WTC11 (cell line): ENCODE measurements at regions not wholly inside any gene's neighbourhood (a gene's known extent, or its start where the extent isn't known, plus 50 kb on each side); places are given as distances from the start of the nearest gene placed in this dataset.

ENCODE experiments used
- ATAC-seq: fragments of 200-7000 bp; cut with Tn5 transposase; 2 replicates; pipeline ENCODE4 v1.10.0; 2021; ENCODE audit warnings: mild to moderate bottlenecking, moderate library complexity
- CTCF ChIA-PET: fragments of 300-600 bp; sonication (Branson Sonifier 250); formaldehyde crosslinking; loops from one replicate; lab custom pipeline; 2021; ENCODE audit warnings: antibody characterized with exemption; lab: Charles Lee
- POLR2A ChIA-PET: fragments of 350-600 bp; sonication (Branson Sonifier 250); formaldehyde crosslinking; loops from one replicate; lab custom pipeline; 2021; ENCODE audit warnings: antibody characterized with exemption; lab: Charles Lee
- DNase-seq: peaks from one replicate; pipeline ENCODE4 v3.0.0; 2021; ENCODE audit warnings: low spot score
- H3K27ac Mint-ChIP-seq: 2 replicates; pipeline ENCODE4 v1.8.0; 2021; ENCODE audit warnings: mixed read lengths
- H3K27me3 Mint-ChIP-seq: 2 replicates; pipeline ENCODE4 v1.8.0; 2021; ENCODE audit warnings: low read depth, mild to moderate bottlenecking, moderate library complexity, mixed read lengths
- H3K36me3 Mint-ChIP-seq: 2 replicates; pipeline ENCODE4 v1.8.0; 2021; ENCODE audit warnings: mixed read lengths
- H3K4me1 Mint-ChIP-seq: 2 replicates; pipeline ENCODE4 v1.8.0; 2022; ENCODE audit warnings: mixed read lengths
- H3K4me3 Mint-ChIP-seq: 2 replicates; pipeline ENCODE4 v1.8.0; 2021; ENCODE audit warnings: mild to moderate bottlenecking, moderate library complexity, mixed read lengths
- H3K9me3 Mint-ChIP-seq: 2 replicates; pipeline ENCODE4 v1.8.0; 2021; ENCODE audit warnings: mixed read lengths
- ATF3 ChIP-seq: sonication (generic); formaldehyde crosslinking; conservative IDR thresholded peaks from 2 replicates; pipeline ENCODE4 v1.8.1; 2022; ENCODE audit warnings: mild to moderate bottlenecking, missing genetic modification reagents
- CBFB ChIP-seq: sonication (generic); formaldehyde crosslinking; IDR thresholded peaks from 2 replicates; pipeline ENCODE4 v1.8.1; 2022; ENCODE audit warnings: mild to moderate bottlenecking, low read depth, missing genetic modification reagents
- CTCF ChIP-seq: fragments of 200-600 bp; IDR thresholded peaks from 2 replicates; pipeline ENCODE4 v1.8.0; 2022; ENCODE audit warnings: antibody characterized with exemption
- HMGA2 ChIP-seq: fragments of 250-450 bp; sonication (Bioruptor Pico); IDR thresholded peaks from 2 replicates; pipeline ENCODE4 v1.4.0; 2021; ENCODE audit warnings: mild to moderate bottlenecking, moderate library complexity
- JUN ChIP-seq: sonication (generic); formaldehyde crosslinking; IDR thresholded peaks from 2 replicates; pipeline ENCODE4 v1.8.0; 2023; ENCODE audit warnings: mild to moderate bottlenecking, missing genetic modification reagents
- PREB ChIP-seq: sonication (generic); formaldehyde crosslinking; IDR thresholded peaks from 2 replicates; pipeline ENCODE4 v1.8.1; 2022; ENCODE audit warnings: mild to moderate bottlenecking, missing genetic modification reagents, moderate library complexity, borderline replicate concordance
- RORB ChIP-seq: fragments of 250-450 bp; sonication (Bioruptor Pico); IDR thresholded peaks from 2 replicates; pipeline ENCODE4 v1.9.0; 2021; ENCODE audit warnings: mild to moderate bottlenecking
- SMAD3 ChIP-seq: sonication (generic); formaldehyde crosslinking; IDR thresholded peaks from 2 replicates; pipeline ENCODE4 v1.8.0; 2022; ENCODE audit warnings: missing genetic modification reagents, mild to moderate bottlenecking, borderline replicate concordance
- TCF7 ChIP-seq: sonication (generic); formaldehyde crosslinking; IDR thresholded peaks from 2 replicates; pipeline ENCODE4 v1.8.0; 2022; ENCODE audit warnings: mild to moderate bottlenecking, low read depth, missing genetic modification reagents, moderate library complexity
- TEAD4 ChIP-seq: sonication (generic); formaldehyde crosslinking; IDR thresholded peaks from 2 replicates; pipeline ENCODE4 v1.8.0; 2022; ENCODE audit warnings: mild to moderate bottlenecking, missing genetic modification reagents
- TP53 ChIP-seq: sonication (generic); formaldehyde crosslinking; IDR thresholded peaks from 2 replicates; pipeline ENCODE4 v1.8.1; 2023; ENCODE audit warnings: mild to moderate bottlenecking, missing genetic modification reagents
- ZNF425 ChIP-seq: fragments of 250-450 bp; sonication (Bioruptor Pico); conservative IDR thresholded peaks from 2 replicates; pipeline ENCODE4 v1.9.0; 2021; ENCODE audit warnings: mild to moderate bottlenecking
- TF ChIP-seq, protein P1 (sequence below): sonication (generic); formaldehyde crosslinking; IDR thresholded peaks from 2 replicates; pipeline ENCODE4 v1.8.1; 2023; ENCODE audit warnings: mild to moderate bottlenecking, missing genetic modification reagents

DNA sequence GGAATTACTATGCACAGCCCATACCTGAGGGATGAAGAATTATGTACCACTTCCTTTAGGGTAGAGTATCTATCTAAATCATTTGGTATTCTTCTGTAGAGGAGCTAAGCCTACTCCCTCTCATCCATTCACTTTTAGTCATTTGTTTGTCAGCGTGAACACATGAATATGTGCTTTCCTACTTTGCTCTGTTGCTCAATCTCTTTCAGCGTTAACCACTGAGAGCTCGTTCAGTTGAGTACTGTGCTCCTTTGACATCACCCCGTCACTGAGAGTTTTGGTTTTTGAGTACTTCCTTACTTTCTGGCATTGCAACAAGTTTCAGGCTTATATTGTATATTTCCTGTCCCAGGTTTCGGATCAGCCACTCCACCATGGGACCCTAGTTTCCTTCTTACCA is 700.6 kb downstream of the NLGN4X start (continued):
- TF ChIP-seq CTCF (no peak), SMAD3 (CRISPR knock-in tag) (no peak), HMGA2 (CRISPR knock-in tag) (no peak), TCF7 (CRISPR knock-in tag) (no peak), ATF3 (CRISPR knock-in tag) (no peak)
- TF ChIP-seq, protein P1, sequence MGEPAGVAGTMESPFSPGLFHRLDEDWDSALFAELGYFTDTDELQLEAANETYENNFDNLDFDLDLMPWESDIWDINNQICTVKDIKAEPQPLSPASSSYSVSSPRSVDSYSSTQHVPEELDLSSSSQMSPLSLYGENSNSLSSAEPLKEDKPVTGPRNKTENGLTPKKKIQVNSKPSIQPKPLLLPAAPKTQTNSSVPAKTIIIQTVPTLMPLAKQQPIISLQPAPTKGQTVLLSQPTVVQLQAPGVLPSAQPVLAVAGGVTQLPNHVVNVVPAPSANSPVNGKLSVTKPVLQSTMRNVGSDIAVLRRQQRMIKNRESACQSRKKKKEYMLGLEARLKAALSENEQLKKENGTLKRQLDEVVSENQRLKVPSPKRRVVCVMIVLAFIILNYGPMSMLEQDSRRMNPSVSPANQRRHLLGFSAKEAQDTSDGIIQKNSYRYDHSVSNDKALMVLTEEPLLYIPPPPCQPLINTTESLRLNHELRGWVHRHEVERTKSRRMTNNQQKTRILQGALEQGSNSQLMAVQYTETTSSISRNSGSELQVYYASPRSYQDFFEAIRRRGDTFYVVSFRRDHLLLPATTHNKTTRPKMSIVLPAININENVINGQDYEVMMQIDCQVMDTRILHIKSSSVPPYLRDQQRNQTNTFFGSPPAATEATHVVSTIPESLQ, result no peak

DNA sequence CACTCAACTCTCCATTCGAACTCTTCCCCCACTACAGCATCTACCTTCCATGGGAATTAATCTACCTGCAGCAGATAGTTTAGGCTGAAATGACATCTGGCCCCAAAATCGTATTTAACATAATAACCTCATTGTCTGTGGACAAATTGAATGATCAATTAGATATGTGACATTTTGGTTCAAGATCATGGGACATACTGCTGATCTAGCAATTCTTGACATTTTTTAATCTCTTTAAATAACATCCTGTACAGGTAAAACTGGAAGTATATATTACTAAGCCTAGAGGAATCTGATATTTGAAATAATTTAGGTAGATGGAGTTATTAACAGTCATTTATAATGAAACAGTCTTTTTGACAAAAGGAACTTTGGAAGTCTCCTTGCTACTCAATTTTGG is 702.5 kb downstream of the NLGN4X start:
- ChIA-PET CTCF (no interaction called here), POLR2A (no interaction called here)
- no peaks in the 10 kb centered on the region; the same call in 1 of the 2 replicates for H3K27me3 Mint-ChIP-seq
- H3K27ac Mint-ChIP-seq, result no peak overlapping the region
- no peak for ATAC-seq
- TF ChIP-seq CBFB (CRISPR knock-in tag) (no peak), JUN (no peak), PREB (CRISPR knock-in tag) (no peak), TCF7 (CRISPR knock-in tag) (no peak), TEAD4 (CRISPR knock-in tag) (no peak), ZNF425 (no peak), CTCF (no peak), RORB (CRISPR knock-in tag) (no peak), TP53 (CRISPR knock-in tag) (no peak)
- no peaks in the 10 kb centered on the region for H3K4me1 Mint-ChIP-seq
- DNase-seq, result no peak
- no peaks in the 10 kb centered on the region for H3K36me3 Mint-ChIP-seq
- H3K9me3 Mint-ChIP-seq, result no peaks in the 10 kb centered on the region
- H3K4me3 Mint-ChIP-seq, result no peak overlapping the region
